H1 (cell line): ENCODE measurements at regions not wholly inside any gene's neighbourhood (a gene's known extent, or its start where the extent isn't known, plus 50 kb on each side); places are given as distances from the start of the nearest gene placed in this dataset.

Source experiments
- ATF3 ChIP-seq: IDR thresholded peaks from 2 replicates; pipeline ENCODE4 v1.6.1; 2011; ENCODE audit warnings: low read depth, mild to moderate bottlenecking, low read length; ENCODE audit not compliant: insufficient read depth
- CBX5 ChIP-seq: fragments of 300-800, 300-1000 bp; sonication (generic); IDR thresholded peaks from 2 replicates; pipeline ENCODE4 v1.7.1; 2016; ENCODE audit warnings: antibody characterized with exemption, low read length, low read depth
- SP1 ChIP-seq: IDR thresholded peaks from 2 replicates; pipeline ENCODE4 v1.6.1; 2011; ENCODE audit warnings: low read depth, low read length

GRCh38 chr6:163929538-163929937 is 515.0 kb downstream of the QKI start (continued):
- TF ChIP-seq SP1 (no peak), CBX5 (no peak), ATF3 (no peak)
